ENCODE measurements at regions not wholly inside any gene's neighbourhood (a gene's known extent, or its start where the extent isn't known, plus 50 kb on each side); places are given as distances from the start of the nearest gene placed in this dataset.
"Not testable (repeated sequence)": the region's sequence is repeated elsewhere in the genome, so short reads cannot be mapped to it uniquely, and the experiment has no call there.

DNA sequence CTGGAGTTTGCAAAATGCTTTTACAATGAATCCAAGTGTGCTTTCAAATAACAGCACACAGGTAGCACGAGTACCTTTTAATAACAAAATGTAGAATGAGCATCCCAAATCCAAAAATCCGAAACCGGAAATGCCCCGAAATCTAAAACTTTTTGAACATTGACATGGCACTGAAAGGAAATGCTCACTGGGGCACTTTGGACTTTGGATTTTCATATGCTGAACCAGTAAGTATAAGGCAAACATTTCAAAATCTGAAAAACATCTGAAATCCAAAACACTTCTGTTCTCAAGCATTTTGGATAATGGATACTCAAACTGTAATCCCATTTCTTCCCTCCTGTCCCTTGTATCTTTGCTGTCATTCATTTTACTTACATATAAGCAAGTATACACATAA is 50.1 kb downstream of the GCNT4 start:
- DNase-seq (ENCODE audit: low spot score): no peak

GRCh38 chr5:74995926-74996325 is 56.4 kb downstream of the GCNT4 start:
- DNase-seq (ENCODE audit: low spot score): no peak

DNA sequence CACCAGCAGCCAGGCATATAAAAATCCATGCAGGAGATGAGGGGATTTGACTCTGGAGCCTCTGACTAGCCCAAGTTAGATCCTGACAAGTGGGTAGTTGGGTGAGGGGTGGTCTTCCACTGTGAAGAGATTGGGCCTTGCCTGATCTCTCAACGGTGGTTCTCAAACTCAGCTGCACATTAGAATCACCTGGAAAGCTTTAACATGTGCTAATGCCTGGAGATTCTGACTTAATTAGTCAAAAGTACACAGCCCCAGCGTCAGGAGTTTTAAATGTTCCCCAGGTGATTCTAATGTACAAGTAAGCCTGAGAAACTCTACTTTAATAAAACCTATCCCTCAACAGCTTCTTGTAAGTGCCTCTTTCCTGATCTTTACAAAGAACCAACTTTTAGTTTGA is 57.5 kb downstream of the GCNT4 start:
- DNase-seq (ENCODE audit: low spot score): no peak

GRCh38 chr5:74993743-74994142 is 58.6 kb downstream of the GCNT4 start:
- DNase-seq (ENCODE audit: low spot score): no peak

DNA sequence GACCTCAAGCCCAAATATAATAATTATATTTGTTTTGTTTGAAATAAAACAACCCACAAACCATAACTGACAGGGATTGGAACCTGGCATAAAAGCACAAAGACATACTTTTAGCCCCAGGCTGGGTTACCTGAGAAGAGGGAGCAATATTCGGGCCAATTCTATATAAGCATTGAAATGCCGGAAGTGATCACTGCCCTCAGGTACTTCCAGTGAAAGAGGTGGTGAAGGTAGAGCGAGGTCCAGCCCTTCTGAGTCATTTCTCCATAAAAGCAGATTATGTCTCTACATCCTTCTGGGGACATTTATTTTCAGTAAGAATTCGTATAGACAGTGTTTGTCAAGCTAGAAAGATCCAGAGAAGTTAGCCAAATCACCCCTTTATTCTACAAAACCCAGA is 59.6 kb downstream of the GCNT4 start:
- no peak for DNase-seq (ENCODE audit: low spot score)

GRCh38 chr5:74991522-74991921 is 60.8 kb downstream of the GCNT4 start:
- DNase-seq (ENCODE audit: low spot score): no peak

DNA sequence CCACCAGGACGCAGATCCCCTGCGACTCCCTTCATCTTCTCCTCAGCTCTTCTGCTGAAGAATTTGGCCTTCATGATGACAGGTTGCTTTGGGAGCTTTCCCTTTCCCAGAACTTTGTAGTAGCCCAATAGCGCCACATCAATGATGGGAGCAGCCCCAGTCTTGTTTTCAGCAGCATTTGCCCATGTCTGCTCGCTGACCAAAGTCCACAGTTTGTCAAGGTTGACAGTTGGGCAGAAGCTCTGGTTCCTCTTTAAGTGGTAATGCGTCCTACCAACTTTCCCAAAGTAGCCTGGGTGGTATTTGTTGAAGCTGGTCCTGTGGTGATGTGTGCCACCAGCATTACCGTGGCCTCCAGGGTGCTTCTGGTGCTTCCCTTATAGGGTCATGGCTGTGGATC is 62.2 kb downstream of the GCNT4 start:
- DNase-seq (ENCODE audit: low spot score): no peak

- no peak for DNase-seq (ENCODE audit: low spot score)
Observed at GRCh38 chr5:74988273-74988983, 63.9 kb downstream of the GCNT4 start.

GRCh38 chr5:74978345-74978744 is 74.0 kb downstream of the GCNT4 start:
- no peak for DNase-seq (ENCODE audit: low spot score)

GRCh38 chr5:74977471-74977870 is 74.9 kb downstream of the GCNT4 start:
- DNase-seq (ENCODE audit: low spot score): no peak

- DNase-seq (ENCODE audit: low spot score): no peak
Observed at GRCh38 chr5:74976651-74977050, 75.7 kb downstream of the GCNT4 start.

DNA sequence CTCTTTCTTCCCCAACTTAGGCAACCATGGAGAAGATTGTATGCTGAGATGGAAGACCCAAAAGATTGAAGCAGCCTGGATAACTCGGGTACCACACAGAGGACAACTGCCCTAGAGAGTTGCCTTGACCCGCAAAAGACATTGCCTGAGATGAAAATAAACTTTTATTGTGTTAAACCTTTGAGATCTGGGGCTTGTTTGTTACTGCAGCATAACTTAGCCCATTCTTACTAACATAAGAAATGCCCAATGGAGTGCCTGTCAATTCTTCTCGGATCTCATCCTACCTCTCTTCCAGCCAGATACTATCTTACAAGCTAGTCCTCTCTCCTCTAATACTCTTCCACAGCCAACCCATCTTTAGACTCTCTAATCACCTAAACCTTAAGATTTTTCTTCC is 76.8 kb downstream of the GCNT4 start:
- DNase-seq (ENCODE audit: low spot score): no peak

DNA sequence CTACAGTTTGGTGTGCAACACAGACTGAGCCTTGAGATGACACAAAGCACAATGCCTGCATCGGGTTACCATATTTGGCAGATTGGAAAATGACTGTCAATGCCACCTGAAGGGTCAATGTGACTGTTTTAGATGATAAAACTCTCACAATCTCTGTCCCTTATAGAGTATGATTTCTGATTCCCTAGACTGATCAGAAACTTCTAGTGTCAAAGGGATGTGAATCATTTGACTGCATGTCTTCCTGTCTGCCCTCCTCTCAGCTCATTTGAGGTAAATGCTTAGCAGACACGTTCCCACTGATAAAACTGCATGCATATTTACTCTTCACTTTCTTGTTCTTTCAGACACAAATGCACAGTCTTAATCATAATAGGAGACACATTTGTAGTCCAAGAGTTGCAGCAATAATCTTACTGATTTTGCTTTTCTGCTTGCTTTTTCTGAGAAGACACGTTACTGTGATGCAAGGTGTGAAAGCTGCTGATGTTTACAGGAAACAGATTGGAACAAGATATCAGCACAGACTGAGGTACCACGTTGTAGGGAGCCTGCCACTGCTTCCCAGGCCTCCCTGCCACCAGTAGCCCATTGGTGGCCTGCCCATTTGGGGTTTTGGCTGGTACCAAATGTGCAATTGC is 77.8 kb downstream of the GCNT4 start:
- DNase-seq (ENCODE audit: low spot score): no peak

DNA sequence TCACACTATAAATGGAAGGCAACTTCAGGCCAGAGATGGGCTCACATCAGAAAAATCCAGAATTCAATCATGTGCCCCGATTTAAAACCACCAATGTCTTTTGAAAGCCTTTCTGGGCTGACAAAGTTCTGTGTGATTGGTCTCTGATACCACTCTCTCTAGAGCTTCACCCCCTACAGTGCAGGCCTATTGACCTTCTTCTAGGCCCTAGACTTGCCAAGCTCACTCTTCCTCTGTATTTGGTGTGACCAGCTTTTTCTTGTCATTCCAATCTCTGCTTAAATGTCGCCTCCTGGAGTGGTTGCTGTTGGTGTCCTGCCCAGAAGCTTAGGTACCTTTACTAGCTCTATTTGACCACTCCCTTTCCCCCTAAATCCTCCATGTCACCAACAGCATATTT is 78.7 kb downstream of the GCNT4 start:
- no peak for DNase-seq (ENCODE audit: low spot score)

DNA sequence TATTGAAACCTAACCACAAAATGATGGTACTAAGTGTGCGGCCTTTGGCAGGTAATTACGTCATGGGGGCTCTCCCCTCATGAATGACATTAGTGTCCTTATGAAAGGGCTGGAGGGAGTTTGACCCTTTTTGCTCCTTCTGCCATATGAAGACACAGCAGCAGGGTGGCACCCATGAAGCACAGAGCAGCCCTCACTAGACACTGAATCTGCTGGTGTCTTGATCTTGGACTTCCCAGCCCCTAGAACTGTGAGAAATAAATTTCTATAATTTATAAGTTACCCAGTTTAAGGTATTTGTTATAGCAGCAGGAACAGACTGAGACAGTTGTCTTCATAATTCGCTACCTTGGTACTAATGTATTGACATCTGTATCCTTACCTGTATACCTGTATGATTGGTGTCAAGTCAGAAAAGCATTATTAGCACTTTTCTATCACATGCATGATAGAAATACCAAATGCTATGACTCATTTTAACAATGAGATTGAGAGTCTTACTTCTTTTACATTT is 80.4 kb downstream of the GCNT4 start:
- no peak for DNase-seq (ENCODE audit: low spot score)

GRCh38 chr5:74970891-74971290 is 81.5 kb downstream of the GCNT4 start:
- not testable (repeated sequence) for DNase-seq (ENCODE audit: low spot score)

- no peak for DNase-seq (ENCODE audit: low spot score)
Observed at GRCh38 chr5:74969726-74970125, 82.6 kb downstream of the GCNT4 start.

GRCh38 chr5:74966141-74967026 is 86.0 kb downstream of the GCNT4 start:
- no peak for DNase-seq (ENCODE audit: low spot score)

DNA sequence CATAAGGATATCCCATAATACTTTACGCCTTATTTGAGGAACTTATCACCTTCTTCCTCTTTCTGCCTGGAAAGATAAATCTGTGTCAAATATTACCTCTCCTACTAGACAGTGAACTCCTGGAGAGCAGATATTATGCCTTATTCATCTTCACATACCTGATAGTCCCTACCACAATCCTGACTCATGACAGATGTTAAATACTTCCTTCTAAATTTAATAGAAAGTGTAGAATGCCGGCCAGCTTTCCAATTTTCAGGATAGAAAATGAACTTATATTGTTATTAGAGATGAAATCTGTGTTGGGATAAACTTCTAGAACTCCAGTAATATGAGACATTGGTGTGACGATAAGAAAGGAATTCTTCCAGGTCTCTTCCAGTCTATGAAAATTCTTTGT is 89.0 kb downstream of the GCNT4 start:
- DNase-seq (ENCODE audit: low spot score): no peak

GRCh38 chr5:74957906-74958305 is 91.7 kb upstream of the FAM169A start:
- DNase-seq (ENCODE audit: low spot score): no peak

DNA sequence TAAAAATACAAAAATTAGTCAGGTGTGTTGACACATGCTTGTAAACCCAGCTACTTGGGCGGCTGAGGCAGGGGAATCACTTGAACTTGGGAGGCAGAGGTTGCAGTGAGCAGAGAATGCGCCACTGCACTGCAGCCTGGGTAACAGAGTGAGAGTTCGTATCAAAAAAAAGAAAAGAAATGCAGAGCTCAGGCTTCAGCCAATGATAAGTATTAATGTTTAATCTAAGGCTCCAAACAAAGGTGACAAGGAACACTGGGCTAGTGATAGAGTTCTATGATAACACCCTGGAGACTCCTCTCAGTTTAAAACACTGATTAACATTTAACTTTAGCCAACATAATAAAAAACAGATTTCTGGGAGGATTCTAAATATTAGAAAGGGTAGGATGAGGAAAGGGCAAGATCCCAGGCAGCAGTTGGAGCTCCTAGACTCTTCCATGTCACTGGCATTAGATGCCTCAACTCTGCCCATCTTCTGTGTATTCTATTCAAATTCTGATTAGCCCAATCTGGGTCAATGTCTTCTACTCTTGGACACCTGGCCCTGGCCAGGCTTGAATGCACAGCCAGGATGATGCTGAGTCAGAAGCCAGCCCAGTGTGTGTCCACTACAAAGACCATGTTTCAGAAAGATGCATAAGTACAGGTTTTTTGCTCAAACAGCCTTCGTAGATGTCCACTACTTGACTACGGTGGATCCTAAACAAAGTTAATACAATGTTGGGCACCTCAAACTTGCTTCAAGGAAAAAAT is 91.0 kb upstream of the FAM169A start:
- DNase-seq (ENCODE audit: low spot score): no peak

GRCh38 chr5:74956278-74956677 is 90.1 kb upstream of the FAM169A start:
- no peak for DNase-seq (ENCODE audit: low spot score)

All from H4 (cell line).